ENCODE measurements at regions not wholly inside any gene's neighbourhood (a gene's known extent, or its start where the extent isn't known, plus 50 kb on each side); places are given as distances from the start of the nearest gene placed in this dataset.

DNA sequence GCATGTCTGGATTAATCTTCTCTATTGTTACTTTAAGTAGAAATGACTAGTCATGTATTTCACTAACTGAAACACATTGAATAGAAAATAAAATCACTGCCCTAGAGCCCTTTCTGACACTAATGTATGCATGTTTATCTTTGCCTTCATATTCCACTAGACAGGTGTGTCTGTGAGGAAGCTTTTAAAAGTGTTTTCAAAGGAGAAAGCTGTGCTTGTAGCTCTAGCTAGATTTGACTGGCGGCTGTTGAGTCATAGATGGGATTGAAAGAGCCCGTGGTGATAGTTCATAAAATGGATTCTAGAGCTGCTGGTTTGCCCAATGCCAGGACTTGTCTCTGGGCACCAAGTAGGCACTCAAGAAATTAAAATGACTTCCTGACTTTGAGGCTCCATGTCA lies 189.0 kb upstream of the PIRT start:
- TF ChIP-seq, protein P1, sequence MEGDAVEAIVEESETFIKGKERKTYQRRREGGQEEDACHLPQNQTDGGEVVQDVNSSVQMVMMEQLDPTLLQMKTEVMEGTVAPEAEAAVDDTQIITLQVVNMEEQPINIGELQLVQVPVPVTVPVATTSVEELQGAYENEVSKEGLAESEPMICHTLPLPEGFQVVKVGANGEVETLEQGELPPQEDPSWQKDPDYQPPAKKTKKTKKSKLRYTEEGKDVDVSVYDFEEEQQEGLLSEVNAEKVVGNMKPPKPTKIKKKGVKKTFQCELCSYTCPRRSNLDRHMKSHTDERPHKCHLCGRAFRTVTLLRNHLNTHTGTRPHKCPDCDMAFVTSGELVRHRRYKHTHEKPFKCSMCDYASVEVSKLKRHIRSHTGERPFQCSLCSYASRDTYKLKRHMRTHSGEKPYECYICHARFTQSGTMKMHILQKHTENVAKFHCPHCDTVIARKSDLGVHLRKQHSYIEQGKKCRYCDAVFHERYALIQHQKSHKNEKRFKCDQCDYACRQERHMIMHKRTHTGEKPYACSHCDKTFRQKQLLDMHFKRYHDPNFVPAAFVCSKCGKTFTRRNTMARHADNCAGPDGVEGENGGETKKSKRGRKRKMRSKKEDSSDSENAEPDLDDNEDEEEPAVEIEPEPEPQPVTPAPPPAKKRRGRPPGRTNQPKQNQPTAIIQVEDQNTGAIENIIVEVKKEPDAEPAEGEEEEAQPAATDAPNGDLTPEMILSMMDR (IDR thresholded peaks at IDR 0.05; ENCODE audit: insufficient read depth, low read depth, low read length, missing control alignments), result no peak
- no peak for DNase-seq (ENCODE audit: low read depth)
- H3K4me3 ChIP-seq (ENCODE audit: low read depth, low read length), result no peak overlapping the region

DNA sequence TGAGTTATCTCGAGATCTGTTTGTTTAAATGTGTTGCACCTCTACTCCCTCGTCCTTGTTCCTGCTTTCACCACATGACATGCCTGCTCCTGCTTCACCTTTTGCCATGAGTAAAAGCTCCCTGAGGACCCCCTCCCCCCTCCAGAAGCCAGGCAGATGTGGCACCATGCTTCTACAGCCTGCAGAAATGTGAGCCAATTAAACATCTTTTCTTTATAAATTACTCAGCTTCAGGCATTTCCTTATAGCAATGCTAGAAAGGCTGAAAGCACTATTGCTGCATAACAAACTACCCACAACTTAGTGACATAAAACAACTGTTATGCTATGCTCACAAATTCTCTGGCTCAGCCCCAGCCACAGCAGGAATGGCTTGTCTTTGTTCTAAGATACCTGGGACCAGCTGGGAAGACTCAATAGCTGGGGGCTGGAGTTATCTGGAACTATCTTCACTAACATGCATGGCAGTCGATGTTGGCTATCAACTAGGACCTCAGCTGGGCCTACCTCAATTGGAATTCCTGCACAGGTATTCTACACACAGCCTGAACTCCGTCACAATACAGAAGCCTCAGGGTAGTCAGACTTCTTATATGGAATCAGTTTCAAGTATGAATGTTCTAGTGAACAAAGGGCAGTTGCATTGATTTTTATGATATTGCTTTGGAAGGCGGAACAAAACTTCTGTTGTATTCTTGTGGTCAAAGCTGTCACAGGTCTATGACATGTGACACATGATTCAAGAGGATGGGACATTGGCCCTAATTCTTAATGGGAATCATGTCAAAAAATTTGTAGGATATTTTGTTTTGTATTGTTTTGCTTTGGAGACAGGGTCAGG lies 186.0 kb upstream of the PIRT start:
- no peak overlapping the region for H3K4me3 ChIP-seq (ENCODE audit: low read depth, low read length)
- TF ChIP-seq, protein P1 (IDR thresholded peaks at IDR 0.05; ENCODE audit: insufficient read depth, low read depth, low read length, missing control alignments), result no peak
- no peak for DNase-seq (ENCODE audit: low read depth)

DNA sequence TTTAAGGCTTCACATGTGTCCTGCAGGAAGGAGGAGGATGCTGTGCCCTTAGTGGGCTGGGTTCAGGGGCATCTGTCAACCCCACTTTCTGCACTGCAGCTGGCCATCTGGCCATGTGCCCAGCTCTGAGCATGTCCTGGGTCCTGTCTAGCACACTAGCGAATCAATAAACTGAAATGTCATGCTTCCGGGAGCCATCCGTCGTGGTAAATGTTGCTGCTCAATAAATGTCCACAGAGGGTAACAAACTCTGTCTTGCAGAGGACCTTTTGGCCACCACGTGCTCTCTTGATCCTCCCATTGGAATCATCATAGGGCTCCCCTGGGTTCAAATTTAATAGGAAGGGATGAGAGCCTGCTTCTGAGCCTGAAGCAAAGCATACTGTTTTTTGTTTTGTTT lies 168.6 kb upstream of the PIRT start:
- no peak overlapping the region for H3K4me3 ChIP-seq (ENCODE audit: low read depth, low read length)
- TF ChIP-seq, protein P1 (IDR thresholded peaks at IDR 0.05; ENCODE audit: insufficient read depth, low read depth, low read length, missing control alignments), result no peak
- no peak for DNase-seq (ENCODE audit: low read depth)

DNA sequence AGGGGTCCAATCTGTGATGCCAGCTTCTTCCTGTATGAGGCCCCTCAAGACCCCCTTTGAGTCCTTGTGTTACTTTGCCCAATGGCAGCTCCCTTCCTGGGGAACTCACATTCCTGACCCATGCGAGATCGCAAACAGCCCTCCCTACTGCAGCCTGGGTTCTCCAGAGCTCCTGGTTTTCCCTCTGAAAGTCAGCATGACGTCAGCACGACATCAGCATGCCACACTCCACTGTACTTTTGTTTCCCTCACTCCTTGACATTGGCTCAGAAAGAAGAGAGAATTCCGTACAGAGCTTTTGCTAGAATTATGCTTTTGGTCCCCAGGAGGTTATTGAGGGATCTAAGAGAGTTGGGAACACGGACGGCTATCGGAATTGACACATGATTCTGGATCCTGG lies 168.1 kb upstream of the PIRT start:
- no peak overlapping the region for H3K4me3 ChIP-seq (ENCODE audit: low read depth, low read length)
- DNase-seq (ENCODE audit: low read depth), result no peak
- TF ChIP-seq, protein P1 (IDR thresholded peaks at IDR 0.05; ENCODE audit: insufficient read depth, low read depth, low read length, missing control alignments), result no peak

DNA sequence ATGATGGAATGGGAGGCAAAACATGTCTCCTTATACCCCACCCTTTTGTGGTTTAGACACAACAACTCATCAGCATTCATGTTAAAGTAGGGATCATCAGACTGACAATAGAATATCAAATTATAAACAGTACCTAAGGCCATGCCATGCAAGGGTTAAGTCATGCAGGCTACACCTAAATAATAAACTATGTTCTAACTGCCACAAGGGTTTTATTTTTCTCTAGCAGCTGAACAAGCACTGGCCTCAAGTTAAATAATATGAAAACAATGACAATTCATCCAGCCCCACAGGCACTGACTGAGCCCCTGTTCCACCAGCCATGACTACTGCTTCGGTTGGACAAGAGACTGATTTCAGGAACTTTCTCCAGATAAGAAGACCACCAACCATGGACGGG lies 164.5 kb upstream of the PIRT start:
- TF ChIP-seq, protein P1 (IDR thresholded peaks at IDR 0.05; ENCODE audit: insufficient read depth, low read depth, low read length, missing control alignments), result no peak
- no peak overlapping the region for H3K4me3 ChIP-seq (ENCODE audit: low read depth, low read length)

DNA sequence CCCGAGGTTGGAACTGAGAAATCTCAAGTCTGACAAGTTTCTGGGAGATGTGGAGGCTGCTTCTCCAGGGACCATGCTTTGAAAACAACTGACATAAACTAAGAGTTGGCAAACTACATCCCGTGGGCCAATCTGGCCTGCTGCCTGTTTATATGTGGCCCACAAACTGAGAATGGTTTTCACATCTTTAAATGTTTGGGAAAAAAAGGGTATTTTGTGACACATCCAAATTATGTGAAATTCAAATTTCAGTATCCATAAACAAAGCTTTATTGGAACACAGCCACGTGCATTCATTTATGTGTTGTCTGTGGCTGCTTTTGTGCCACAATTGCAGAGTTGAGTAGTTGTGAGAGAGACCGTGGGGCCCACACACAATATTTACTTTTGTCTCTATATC lies 163.8 kb upstream of the PIRT start:
- H3K4me3 ChIP-seq (ENCODE audit: low read depth, low read length), result no peak overlapping the region
- TF ChIP-seq, protein P1 (IDR thresholded peaks at IDR 0.05; ENCODE audit: insufficient read depth, low read depth, low read length, missing control alignments), result no peak
- no peak for DNase-seq (ENCODE audit: low read depth)

More for the DNA sequence above, 164.5 kb upstream of the PIRT start:
- DNase-seq (ENCODE audit: low read depth), result no peak

DNA sequence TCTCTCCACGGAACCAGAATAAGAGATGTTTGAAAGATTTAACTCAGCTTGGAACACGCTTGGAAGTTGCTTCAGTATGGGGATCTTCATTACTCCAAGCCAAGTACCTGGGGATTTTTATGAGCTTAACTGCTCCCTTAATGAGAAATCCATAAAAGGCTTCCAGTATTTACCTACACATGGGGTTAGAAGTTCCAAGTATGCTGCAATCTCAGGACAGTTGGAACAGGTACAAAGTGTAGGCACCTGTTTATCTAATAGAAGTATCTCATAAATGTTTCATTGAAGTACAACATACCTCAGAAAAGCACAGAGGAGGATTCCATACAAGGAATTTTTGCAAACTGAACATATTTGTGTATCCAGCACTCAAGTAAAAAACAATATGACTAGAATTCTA lies 161.6 kb upstream of the PIRT start:
- H3K4me3 ChIP-seq (ENCODE audit: low read depth, low read length), result no peak overlapping the region
- no peak for DNase-seq (ENCODE audit: low read depth)
- TF ChIP-seq, protein P1 (IDR thresholded peaks at IDR 0.05; ENCODE audit: insufficient read depth, low read depth, low read length, missing control alignments), result no peak

Data from GM12865 (cell line).